NCI-H2081 (cell line): ENCODE measurements at regions not wholly inside any gene's neighbourhood (a gene's known extent, or its start where the extent isn't known, plus 50 kb on each side); places are given as distances from the start of the nearest gene placed in this dataset.
"Not testable (repeated sequence)": the region's sequence is repeated elsewhere in the genome, so short reads cannot be mapped to it uniquely, and the experiment has no call there.

Experiments
- DNase-seq, 2 experiments: peaks; one replicate each; lab custom pipeline; 2025; lab: John Stamatoyannopoulos, UW

- peak; percentile 46 to 80 for DNase-seq
These were observed 1304.3 kb upstream of the DDX18 start for GRCh38 chr2:116510117-116510671.

- DNase-seq: peak in 1 of 2 experiments; percentile 18
These were observed 1303.1 kb upstream of the DDX18 start for GRCh38 chr2:116511426-116511825.

GRCh38 chr2:116513991-116514390 is 1300.5 kb upstream of the DDX18 start:
- DNase-seq: peak in 1 of 2 experiments; percentile 58

- DNase-seq: no peak
These were observed 1296.6 kb upstream of the DDX18 start for GRCh38 chr2:116517936-116518335.

GRCh38 chr2:116537811-116538210 is 1276.7 kb upstream of the DDX18 start:
- no peak for DNase-seq

- DNase-seq: no peak
These were observed 1269.0 kb upstream of the DDX18 start for GRCh38 chr2:116545286-116546068.

- DNase-seq: not testable (repeated sequence)
These were observed 1261.6 kb upstream of the DDX18 start for GRCh38 chr2:116552738-116553419.

- DNase-seq: no peak
These were observed 1234.3 kb upstream of the DDX18 start for GRCh38 chr2:116580209-116580608.

GRCh38 chr2:116582850-116583249 is 1231.6 kb upstream of the DDX18 start:
- no peak for DNase-seq

GRCh38 chr2:116585669-116586327 is 1228.7 kb upstream of the DDX18 start:
- peak; percentile 28 to 78 for DNase-seq

- DNase-seq: peak in 1 of 2 experiments; percentile 23
These were observed 1228.2 kb upstream of the DDX18 start for GRCh38 chr2:116586328-116586689.
